ENCODE measurements at regions not wholly inside any gene's neighbourhood (a gene's known extent, or its start where the extent isn't known, plus 50 kb on each side); places are given as distances from the start of the nearest gene placed in this dataset.

- TF ChIP-seq STAT6 (CRISPR knock-in tag; IDR thresholded peaks at IDR 0.05; ENCODE audit: borderline replicate concordance) (no peak), FOXA3 (CRISPR knock-in tag; IDR thresholded peaks at IDR 0.05) (no peak), ZNF7 (CRISPR knock-in tag; IDR thresholded peaks at IDR 0.05) (no peak)
These were observed 120.7 kb downstream of the S1PR1 start (continued) for GRCh38 chr1:101357444-101357986.

GRCh38 chr1:101360506-101360905 is 123.7 kb downstream of the S1PR1 start:
- Histone ChIP-seq H3K36me3 (replicated peaks in 1 of 2; ENCODE audit: control insufficient read depth in 1 of 2, insufficient read depth in 2 of 2, low read length in 2 of 2) (no peaks in the 10 kb centered on the region), H4K20me1 (ENCODE audit: insufficient read depth, low read length) (no peaks in the 10 kb centered on the region), H3K27ac (ENCODE audit: extremely low read length, insufficient read depth, low read length) (no peak overlapping the region), H3K4me1 (ENCODE audit: insufficient read depth, low read length) (no peaks in the 10 kb centered on the region), H3K4me2 (ENCODE audit: low read depth, low read length) (no peak overlapping the region), H3K9ac (ENCODE audit: insufficient read depth, low read depth, low read length) (no peak overlapping the region), H3K4me3 (replicated peaks in 1 of 3; ENCODE audit: insufficient read depth in 1 of 3, low read depth in 2 of 3, low read length in 3 of 3) (no peak overlapping the region), H3K9me3 (ENCODE audit: low read length) (no peaks in the 10 kb centered on the region), H2AFZ (ENCODE audit: low read length) (no peak overlapping the region), H3K27me3 (ENCODE audit: control insufficient read depth in 1 of 2, insufficient read depth in 2 of 2, low read length in 2 of 2) (no peaks in the 10 kb centered on the region), H3K79me2 (ENCODE audit: insufficient read depth, low read length) (no peaks in the 10 kb centered on the region)
- CTCF ChIA-PET (ENCODE audit: low intra/inter-chr PET ratio, low total read pairs) = no interaction called here
- 7% methylated on average over 3 of the region's 3 CpGs for WGBS (ENCODE audit: low lambda C conversion rate)
- in situ Hi-C loops (cut with HindIII; ENCODE audit: extremely low pct_ligation_motif_present, low pct_unique_long_range_greater_than_20kb) = no loop called here
- no TSS peak for BruUV-seq (replicated peaks)
- intact Hi-C loops (cut with micrococcal nuclease; ENCODE audit: unreplicated experiment) = no loop called here
- POLR2A ChIA-PET = no interaction called here
- ATAC-seq (no peak), DNase-seq (ENCODE audit: low spot score) (no peak), FAIRE-seq (no peak)
- TF ChIP-seq PHB2 (IDR thresholded peaks at IDR 0.05; ENCODE audit: partially characterized antibody) (no peak), SIN3B (IDR thresholded peaks at IDR 0.05; ENCODE audit: low read length) (no peak), ZNF879 (CRISPR knock-in tag; IDR thresholded peaks at IDR 0.05) (no peak), ZNF746 (CRISPR knock-in tag; IDR thresholded peaks at IDR 0.05) (no peak), ZNF160 (CRISPR knock-in tag; IDR thresholded peaks at IDR 0.05) (no peak), MTA3 (CRISPR knock-in tag; IDR thresholded peaks at IDR 0.05) (no peak), MEF2D (CRISPR knock-in tag; IDR thresholded peaks at IDR 0.05) (no peak)

Measured in HepG2 (cell line).